ENCODE measurements at regions not wholly inside any gene's neighbourhood (a gene's known extent, or its start where the extent isn't known, plus 50 kb on each side); places are given as distances from the start of the nearest gene placed in this dataset.

- TF ChIP-seq, protein P1, sequence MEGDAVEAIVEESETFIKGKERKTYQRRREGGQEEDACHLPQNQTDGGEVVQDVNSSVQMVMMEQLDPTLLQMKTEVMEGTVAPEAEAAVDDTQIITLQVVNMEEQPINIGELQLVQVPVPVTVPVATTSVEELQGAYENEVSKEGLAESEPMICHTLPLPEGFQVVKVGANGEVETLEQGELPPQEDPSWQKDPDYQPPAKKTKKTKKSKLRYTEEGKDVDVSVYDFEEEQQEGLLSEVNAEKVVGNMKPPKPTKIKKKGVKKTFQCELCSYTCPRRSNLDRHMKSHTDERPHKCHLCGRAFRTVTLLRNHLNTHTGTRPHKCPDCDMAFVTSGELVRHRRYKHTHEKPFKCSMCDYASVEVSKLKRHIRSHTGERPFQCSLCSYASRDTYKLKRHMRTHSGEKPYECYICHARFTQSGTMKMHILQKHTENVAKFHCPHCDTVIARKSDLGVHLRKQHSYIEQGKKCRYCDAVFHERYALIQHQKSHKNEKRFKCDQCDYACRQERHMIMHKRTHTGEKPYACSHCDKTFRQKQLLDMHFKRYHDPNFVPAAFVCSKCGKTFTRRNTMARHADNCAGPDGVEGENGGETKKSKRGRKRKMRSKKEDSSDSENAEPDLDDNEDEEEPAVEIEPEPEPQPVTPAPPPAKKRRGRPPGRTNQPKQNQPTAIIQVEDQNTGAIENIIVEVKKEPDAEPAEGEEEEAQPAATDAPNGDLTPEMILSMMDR (IDR thresholded peaks at IDR 0.05; ENCODE audit: low read length), result no peak
- TF ChIP-seq EZH2 (IDR thresholded peaks at IDR 0.05; ENCODE audit: borderline replicate concordance, low read length), result no peak
Observed at GRCh38 chr6:148239215-148239614, 103.4 kb upstream of the SASH1 start.

Data from OCI-LY1 (cell line).